ENCODE measurements at regions not wholly inside any gene's neighbourhood (a gene's known extent, or its start where the extent isn't known, plus 50 kb on each side); places are given as distances from the start of the nearest gene placed in this dataset.

DNA sequence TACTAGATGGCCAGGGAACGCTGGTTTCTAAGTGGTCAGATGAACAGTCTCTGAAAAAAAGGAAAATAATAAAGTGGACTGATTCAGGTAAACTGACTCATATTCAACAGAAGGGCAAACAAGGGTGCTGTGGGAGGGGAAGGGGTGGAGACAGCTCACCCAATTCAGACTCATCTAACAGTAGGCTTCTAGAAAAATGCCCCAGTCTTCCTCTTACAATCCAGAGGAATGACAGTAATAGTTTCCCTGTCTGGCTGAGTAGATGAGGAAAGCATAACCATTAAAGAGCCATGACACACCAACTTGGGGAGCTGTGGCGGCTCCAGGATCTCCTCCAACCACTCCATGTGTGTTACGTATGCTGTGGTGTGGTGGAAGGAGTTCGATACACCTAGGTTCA lies 231.4 kb upstream of the UMPS start:
- Mint-ChIP-seq H3K27ac (no peak overlapping the region), H3K4me1 (peaks cover 0 to 11% of the 10 kb centered on the region in 2 donors), H3K4me3 (no peak overlapping the region), H3K36me3 (no peaks in the 10 kb centered on the region), H3K9me3 (no peaks in the 10 kb centered on the region), H3K27me3 (ENCODE audit: low read depth in 2 of 2) (peaks cover 24 to 25% of the 10 kb centered on the region in 2 donors)
- peaks cover 3% of the 10 kb centered on the region for H3K27me3 ChIP-seq (ENCODE audit: control insufficient read depth, insufficient read depth, low read length)
- intact Hi-C loops (cut with micrococcal nuclease), result no loop called here
- H3K36me3 ChIP-seq (ENCODE audit: control insufficient read depth, insufficient read depth, low read length), result no peaks in the 10 kb centered on the region
- H3K4me3 ChIP-seq (ENCODE audit: low read length), result no peak overlapping the region
- no peaks in the 10 kb centered on the region for H3K4me1 ChIP-seq (ENCODE audit: control insufficient read depth, insufficient read depth, low read length)
- no peak overlapping the region for H3K27ac ChIP-seq (ENCODE audit: low read length)
- DNase-seq (no peak), ATAC-seq (no peak)
- H3K9me3 ChIP-seq (ENCODE audit: control insufficient read depth, insufficient read depth, low read length), result no peaks in the 10 kb centered on the region
- TF ChIP-seq, protein P1, sequence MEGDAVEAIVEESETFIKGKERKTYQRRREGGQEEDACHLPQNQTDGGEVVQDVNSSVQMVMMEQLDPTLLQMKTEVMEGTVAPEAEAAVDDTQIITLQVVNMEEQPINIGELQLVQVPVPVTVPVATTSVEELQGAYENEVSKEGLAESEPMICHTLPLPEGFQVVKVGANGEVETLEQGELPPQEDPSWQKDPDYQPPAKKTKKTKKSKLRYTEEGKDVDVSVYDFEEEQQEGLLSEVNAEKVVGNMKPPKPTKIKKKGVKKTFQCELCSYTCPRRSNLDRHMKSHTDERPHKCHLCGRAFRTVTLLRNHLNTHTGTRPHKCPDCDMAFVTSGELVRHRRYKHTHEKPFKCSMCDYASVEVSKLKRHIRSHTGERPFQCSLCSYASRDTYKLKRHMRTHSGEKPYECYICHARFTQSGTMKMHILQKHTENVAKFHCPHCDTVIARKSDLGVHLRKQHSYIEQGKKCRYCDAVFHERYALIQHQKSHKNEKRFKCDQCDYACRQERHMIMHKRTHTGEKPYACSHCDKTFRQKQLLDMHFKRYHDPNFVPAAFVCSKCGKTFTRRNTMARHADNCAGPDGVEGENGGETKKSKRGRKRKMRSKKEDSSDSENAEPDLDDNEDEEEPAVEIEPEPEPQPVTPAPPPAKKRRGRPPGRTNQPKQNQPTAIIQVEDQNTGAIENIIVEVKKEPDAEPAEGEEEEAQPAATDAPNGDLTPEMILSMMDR (IDR thresholded peaks at IDR 0.05), result no peak
- 82% methylated on average over 1 of the region's 4 CpGs for WGBS (ENCODE audit: insufficient coverage)

GRCh38 chr3:124504332-124505059 lies 225.8 kb upstream of the UMPS start:
- no peaks in the 10 kb centered on the region for H3K4me1 Mint-ChIP-seq
- Histone ChIP-seq H3K27ac (ENCODE audit: low read length) (no peak overlapping the region), H3K9me3 (ENCODE audit: control insufficient read depth, insufficient read depth, low read length) (no peaks in the 10 kb centered on the region), H3K36me3 (ENCODE audit: control insufficient read depth, insufficient read depth, low read length) (no peaks in the 10 kb centered on the region), H3K4me1 (ENCODE audit: control insufficient read depth, insufficient read depth, low read length) (no peaks in the 10 kb centered on the region), H3K27me3 (ENCODE audit: control insufficient read depth, insufficient read depth, low read length) (peaks cover 3% of the 10 kb centered on the region), H3K4me3 (ENCODE audit: low read length) (no peak overlapping the region)
- peaks cover 24% of the 10 kb centered on the region in 2 donors for H3K27me3 Mint-ChIP-seq (ENCODE audit: low read depth in 2 of 2)
- H3K9me3 Mint-ChIP-seq, result no peaks in the 10 kb centered on the region
- ATAC-seq (no peak), DNase-seq (no peak)
- TF ChIP-seq, protein P1 (IDR thresholded peaks at IDR 0.05), result no peak
- no peaks in the 10 kb centered on the region for H3K36me3 Mint-ChIP-seq
- intact Hi-C loops (cut with micrococcal nuclease), result no loop called here
- 69% methylated on average over 1 of the region's 1 CpG for WGBS (ENCODE audit: insufficient coverage)
- no peak overlapping the region for H3K27ac Mint-ChIP-seq
- no peak overlapping the region for H3K4me3 Mint-ChIP-seq

DNA sequence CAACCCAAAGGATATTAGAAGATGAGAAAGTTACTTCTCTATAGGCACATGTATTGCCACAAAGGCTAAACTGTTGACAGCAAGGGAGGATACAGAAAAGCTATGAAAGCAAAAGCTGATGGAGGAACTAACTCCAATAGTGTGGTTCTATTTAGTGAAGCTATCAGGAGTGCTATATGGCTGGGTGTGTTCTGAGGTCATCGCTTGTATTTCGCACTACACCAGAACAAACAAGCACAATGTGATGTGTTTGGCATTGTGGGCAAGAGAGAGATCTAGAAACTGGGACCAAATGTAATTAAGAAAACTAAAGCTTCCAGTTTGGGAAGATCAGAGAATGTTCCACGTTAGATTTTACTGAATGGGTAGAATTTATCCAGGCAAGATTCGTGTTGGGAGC lies 220.4 kb upstream of the UMPS start:
- Mint-ChIP-seq H3K27me3 (ENCODE audit: low read depth in 2 of 2) (peaks cover 16 to 28% of the 10 kb centered on the region in 2 donors), H3K4me3 (no peak overlapping the region), H3K4me1 (no peaks in the 10 kb centered on the region), H3K9me3 (no peaks in the 10 kb centered on the region), H3K27ac (no peak overlapping the region), H3K36me3 (no peaks in the 10 kb centered on the region)
- Histone ChIP-seq H3K4me3 (ENCODE audit: low read length) (no peak overlapping the region), H3K27me3 (ENCODE audit: control insufficient read depth, insufficient read depth, low read length) (no peaks in the 10 kb centered on the region), H3K27ac (ENCODE audit: low read length) (no peak overlapping the region), H3K36me3 (ENCODE audit: control insufficient read depth, insufficient read depth, low read length) (no peaks in the 10 kb centered on the region), H3K9me3 (ENCODE audit: control insufficient read depth, insufficient read depth, low read length) (no peaks in the 10 kb centered on the region), H3K4me1 (ENCODE audit: control insufficient read depth, insufficient read depth, low read length) (no peaks in the 10 kb centered on the region)
- intact Hi-C loops (cut with micrococcal nuclease), result no loop called here
- DNase-seq (no peak), ATAC-seq (no peak)
- 75% methylated on average over 4 of the region's 4 CpGs for WGBS (ENCODE audit: insufficient coverage)
- TF ChIP-seq, protein P1 (IDR thresholded peaks at IDR 0.05), result no peak

DNA sequence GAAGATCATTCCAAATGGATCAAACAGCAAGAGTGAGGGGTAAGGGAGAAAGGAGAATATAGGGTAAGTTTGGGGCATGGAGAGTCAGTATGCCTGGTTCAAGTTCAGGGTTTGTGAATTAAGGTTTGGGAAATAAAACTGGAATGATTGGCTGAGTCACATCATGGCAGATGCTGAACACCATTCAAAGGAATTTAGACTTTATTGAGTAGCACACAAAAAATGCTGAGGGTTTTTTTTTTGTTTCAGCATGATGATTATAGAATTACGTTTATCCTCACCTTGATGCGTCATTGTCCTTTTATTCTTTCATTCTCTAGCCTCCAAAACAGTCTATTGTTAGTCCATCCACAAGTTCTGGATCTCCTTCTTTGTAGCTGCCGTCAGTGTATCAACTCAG lies 220.0 kb upstream of the UMPS start:
- H3K27me3 ChIP-seq (ENCODE audit: control insufficient read depth, insufficient read depth, low read length), result no peaks in the 10 kb centered on the region
- intact Hi-C loops (cut with micrococcal nuclease), result no loop called here
- H3K27ac ChIP-seq (ENCODE audit: low read length), result no peak overlapping the region
- 95% methylated on average over 3 of the region's 3 CpGs for WGBS (ENCODE audit: insufficient coverage)
- Mint-ChIP-seq H3K27ac (no peak overlapping the region), H3K36me3 (no peaks in the 10 kb centered on the region), H3K4me1 (no peaks in the 10 kb centered on the region), H3K9me3 (no peaks in the 10 kb centered on the region), H3K4me3 (no peak overlapping the region), H3K27me3 (ENCODE audit: low read depth in 2 of 2) (peaks cover 16 to 28% of the 10 kb centered on the region in 2 donors)
- ATAC-seq (no peak), DNase-seq (no peak)
- no peaks in the 10 kb centered on the region for H3K36me3 ChIP-seq (ENCODE audit: control insufficient read depth, insufficient read depth, low read length)
- no peaks in the 10 kb centered on the region for H3K4me1 ChIP-seq (ENCODE audit: control insufficient read depth, insufficient read depth, low read length)
- TF ChIP-seq, protein P1 (IDR thresholded peaks at IDR 0.05), result no peak
- no peaks in the 10 kb centered on the region for H3K9me3 ChIP-seq (ENCODE audit: control insufficient read depth, insufficient read depth, low read length)
- H3K4me3 ChIP-seq (ENCODE audit: low read length), result no peak overlapping the region

All from natural killer cell (primary cell).